Right cardiac atrium (tissue), 5 donors: ENCODE measurements at regions not wholly inside any gene's neighbourhood (a gene's known extent, or its start where the extent isn't known, plus 50 kb on each side); places are given as distances from the start of the nearest gene placed in this dataset.

Source experiments
- ATAC-seq, 2 donors: fragments of 200-7000 bp; cut with Tn5 transposase; one replicate each; pipeline versions ENCODE4 v1.8.0 to v1.9.1; 2020; ENCODE audit warnings: moderate library complexity in 2 of 2, mild to moderate bottlenecking in 1 of 2
- DNase-seq, 3 donors: peaks; one replicate each; pipeline ENCODE4 v3.0.0-alpha.2; 2020
- H3K27ac ChIP-seq: one replicate; pipeline ENCODE4 v1.5.1; 2013; ENCODE audit warnings: mild to moderate bottlenecking, low read length, control low read depth, moderate library complexity
- H3K27me3 ChIP-seq: one replicate; pipeline ENCODE4 v1.6.1; 2013; ENCODE audit not compliant: control insufficient read depth, insufficient read depth
- H3K4me1 ChIP-seq: one replicate; pipeline ENCODE4 v1.6.1; 2013; ENCODE audit warnings: low read length; ENCODE audit not compliant: control insufficient read depth, insufficient read depth
- H3K4me3 ChIP-seq: one replicate; pipeline ENCODE4 v1.5.1; 2013; ENCODE audit warnings: low read length, control low read depth
- H3K9me3 ChIP-seq: one replicate; pipeline ENCODE4 v1.6.1; 2013; ENCODE audit warnings: low read length; ENCODE audit not compliant: control insufficient read depth
- WGBS: extraction: QIAGEN DNeasy Blood & Tissue Kit; methylation state at CpG from one replicate; pipeline ENCODE4 v1.1.7; 2013; 5-methylcytosine and 5-hydroxymethylcytosine counted together
- intact Hi-C, 4 donors: fragments of 100-400 bp; cut with DNase I; formaldehyde crosslinking; loops; one replicate each; pipeline versions ENCODE4 v1.11.0 to v1.14.0; 2022 to 2023
- donor health status: healthy with polysubstance abuse.
- donor health status: DM: no; HTN: yes; CAD: no.
- donor health status: DM: no; HTN: no; CAD: no.
- donor health status: DM: no; HTN: yes; CAD: no; lungs with severe emphysema.
- donor health status: DM: yes; HTN: yes; CAD: no.

DNA sequence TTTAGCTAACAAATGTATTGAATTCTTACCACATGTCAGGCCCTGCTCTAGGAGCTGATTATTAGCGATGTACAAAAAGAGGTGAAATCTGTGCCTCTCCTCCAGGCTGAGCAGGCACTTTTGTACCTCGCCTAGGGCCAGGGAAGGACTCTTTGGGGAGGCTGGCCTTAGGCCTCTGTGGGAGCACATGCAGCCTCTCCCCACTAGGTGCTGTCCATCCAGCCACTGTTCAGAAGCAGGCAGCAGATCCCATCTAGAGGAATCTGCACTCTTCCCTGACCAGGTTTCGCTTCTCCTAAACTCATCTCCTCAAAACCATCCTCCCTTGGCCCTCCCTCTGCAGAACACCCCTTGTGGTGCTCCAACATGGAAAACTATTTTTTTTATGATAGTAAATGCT, 51.9 kb upstream of the WT1 start:
- no peak for DNase-seq
- Histone ChIP-seq H3K4me3 (no peak overlapping the region), H3K27me3 (no peaks in the 10 kb centered on the region), H3K27ac (no peak overlapping the region), H3K9me3 (no peaks in the 10 kb centered on the region), H3K4me1 (no peaks in the 10 kb centered on the region)
- 91% methylated on average over 3 of the region's 3 CpGs for WGBS
- no peak for ATAC-seq
- intact Hi-C loops, result no loop called here

DNA sequence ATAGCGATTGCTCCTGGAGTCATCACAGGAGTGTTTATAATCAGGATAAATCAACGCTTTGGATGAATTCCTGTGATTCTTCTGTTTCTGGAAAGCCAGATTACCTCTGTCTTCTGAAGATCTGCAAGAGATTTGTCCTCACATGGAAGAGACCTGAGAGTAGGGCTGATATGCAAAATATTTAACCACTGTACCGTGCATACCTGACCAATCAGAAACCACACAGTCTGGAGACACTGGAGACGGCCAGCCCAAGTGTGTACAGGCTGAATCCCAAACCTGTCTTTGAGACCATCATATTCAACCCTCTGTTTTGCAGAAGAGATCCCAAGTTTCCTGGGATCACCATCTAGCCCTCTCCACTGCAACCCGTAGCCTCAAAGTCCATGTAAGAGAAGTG, 50.4 kb upstream of the WT1 start:
- no peak for DNase-seq
- H3K27ac ChIP-seq, result no peak overlapping the region
- no peaks in the 10 kb centered on the region for H3K27me3 ChIP-seq
- ATAC-seq, result no peak
- no peaks in the 10 kb centered on the region for H3K9me3 ChIP-seq
- 77% methylated on average over 5 of the region's 5 CpGs for WGBS
- no peak overlapping the region for H3K4me3 ChIP-seq
- H3K4me1 ChIP-seq, result no peaks in the 10 kb centered on the region
- intact Hi-C loops, result no loop called here
